ENCODE measurements at regions not wholly inside any gene's neighbourhood (a gene's known extent, or its start where the extent isn't known, plus 50 kb on each side); places are given as distances from the start of the nearest gene placed in this dataset.
A peak's percentile ranks its signal among the peaks of the same experiment; 100 is the strongest.
"Not testable (repeated sequence)": the region's sequence is repeated elsewhere in the genome, so short reads cannot be mapped to it uniquely, and the experiment has no call there.

GRCh38 chr11:90330632-90331031 lies 107.8 kb upstream of the CHORDC1 start:
- FAIRE-seq: no peak

DNA sequence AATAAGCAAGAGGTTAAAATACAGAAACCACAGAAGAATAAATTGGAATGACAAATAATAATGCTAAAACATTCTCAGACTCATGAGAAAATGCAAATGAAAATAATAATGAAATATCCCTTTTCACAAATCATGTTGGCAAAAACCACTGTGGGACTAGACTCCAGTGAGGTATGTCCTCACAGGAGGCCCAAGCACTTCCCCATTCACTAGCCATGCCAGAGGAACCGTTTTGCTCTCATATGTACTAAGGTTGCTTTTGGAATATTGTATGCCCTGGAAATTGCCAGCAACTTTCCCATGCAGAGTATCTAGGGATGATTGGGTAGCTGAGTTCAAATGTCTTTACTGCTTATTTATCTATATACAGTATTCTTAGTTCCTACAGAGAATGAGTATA lies 106.2 kb upstream of the CHORDC1 start:
- no peak for FAIRE-seq

DNA sequence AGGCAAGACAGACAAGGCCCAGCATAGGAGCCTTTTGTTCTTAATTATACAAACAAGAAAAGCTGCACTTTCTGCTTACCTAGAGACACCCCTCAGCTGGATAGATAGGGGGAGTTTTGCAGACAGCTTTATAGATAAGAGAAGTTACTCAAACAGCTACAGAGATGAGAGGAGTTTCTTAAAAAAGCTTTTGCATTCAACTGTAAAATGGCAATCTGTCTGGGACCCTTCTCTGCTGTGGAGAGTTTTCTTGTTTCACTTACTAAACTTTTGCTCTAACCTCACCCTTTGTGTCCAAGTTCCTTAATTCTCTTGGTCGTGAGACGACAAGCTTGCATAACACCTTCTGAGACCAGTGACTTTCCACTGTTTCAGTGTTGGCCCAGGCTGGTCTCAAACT lies 103.8 kb upstream of the CHORDC1 start:
- FAIRE-seq: no peak

GRCh38 chr11:90323289-90323688 lies 100.4 kb upstream of the CHORDC1 start:
- no peak for FAIRE-seq

DNA sequence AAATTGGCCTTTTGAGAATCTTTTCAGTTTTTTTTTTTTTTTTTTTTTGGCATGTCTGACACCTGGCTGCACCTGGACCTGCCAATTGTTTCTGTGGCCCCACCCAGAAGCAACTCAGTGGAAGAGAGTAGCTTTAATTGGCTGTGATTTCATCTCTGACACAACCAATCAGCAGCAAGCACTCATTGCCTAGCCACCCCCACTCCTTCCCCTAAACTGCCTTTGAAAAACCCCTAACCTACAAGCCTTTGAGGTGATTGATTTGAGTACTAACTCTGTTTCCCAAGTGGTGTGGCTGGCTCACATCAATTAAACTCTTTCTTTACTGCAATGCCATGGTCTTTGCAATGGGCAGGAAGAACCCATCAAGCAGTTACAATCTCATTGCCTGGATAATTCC lies 98.2 kb upstream of the CHORDC1 start:
- no peak for FAIRE-seq

DNA sequence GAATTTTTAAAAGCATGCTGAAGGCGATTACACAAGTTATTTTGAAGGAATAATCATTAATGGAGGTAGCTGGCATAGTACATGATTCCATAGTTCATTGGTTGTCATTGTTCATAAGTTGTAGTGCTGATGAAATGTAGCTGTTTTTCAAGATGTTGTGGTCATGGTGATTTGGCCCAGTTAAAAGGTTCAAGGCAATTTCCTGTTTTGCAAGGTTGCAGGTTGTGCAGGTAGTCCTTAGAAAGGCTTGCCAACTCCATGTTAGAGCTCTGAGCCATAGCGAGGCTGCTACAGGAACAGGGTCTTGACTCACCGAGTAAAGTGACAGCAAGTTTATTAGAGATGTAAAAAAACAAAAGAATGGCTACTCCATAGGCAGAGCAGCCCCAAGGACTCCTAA lies 95.8 kb upstream of the CHORDC1 start:
- FAIRE-seq: no peak

DNA sequence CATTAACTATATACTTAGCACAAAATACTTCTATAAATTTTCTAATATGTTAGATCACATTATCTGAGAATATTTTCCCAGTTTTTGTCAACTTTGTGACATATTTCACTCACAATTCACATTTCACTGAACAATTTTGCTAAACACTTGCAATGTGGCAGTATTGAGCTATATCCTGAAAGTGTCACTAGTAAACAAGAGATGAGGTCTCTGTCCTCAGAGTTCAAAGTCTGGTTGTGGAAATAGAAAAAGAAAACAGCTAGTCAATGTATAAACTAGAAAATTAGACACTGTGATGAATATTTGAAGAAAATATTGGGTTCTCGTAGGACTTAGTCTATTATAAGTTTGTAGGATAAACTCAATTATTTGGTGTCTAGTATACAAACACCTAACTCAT lies 87.4 kb upstream of the CHORDC1 start:
- FAIRE-seq: no peak

GRCh38 chr11:90309693-90310092 lies 86.8 kb upstream of the CHORDC1 start:
- FAIRE-seq: no peak

GRCh38 chr11:90294526-90294925 lies 71.7 kb upstream of the CHORDC1 start:
- no peak for FAIRE-seq

DNA sequence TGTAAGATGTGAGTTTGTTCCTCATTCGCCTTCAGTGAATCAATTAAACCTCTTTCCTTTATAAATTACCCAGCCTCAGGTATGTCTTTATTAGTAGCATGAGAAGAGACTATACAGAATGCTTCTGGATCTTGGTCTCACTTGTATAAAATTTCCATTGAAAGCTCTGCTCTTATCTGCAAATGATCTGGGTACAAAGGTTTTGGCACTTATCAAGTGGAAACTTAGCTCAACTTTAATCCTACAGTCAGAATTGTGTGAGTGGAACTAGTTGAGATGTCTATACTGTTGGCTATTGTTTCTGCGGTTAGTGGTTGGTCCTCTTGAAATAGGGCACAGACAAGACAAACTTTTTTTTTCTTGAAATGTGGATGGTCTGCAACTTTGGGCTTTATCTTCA lies 71.2 kb upstream of the CHORDC1 start:
- no peak for FAIRE-seq

DNA sequence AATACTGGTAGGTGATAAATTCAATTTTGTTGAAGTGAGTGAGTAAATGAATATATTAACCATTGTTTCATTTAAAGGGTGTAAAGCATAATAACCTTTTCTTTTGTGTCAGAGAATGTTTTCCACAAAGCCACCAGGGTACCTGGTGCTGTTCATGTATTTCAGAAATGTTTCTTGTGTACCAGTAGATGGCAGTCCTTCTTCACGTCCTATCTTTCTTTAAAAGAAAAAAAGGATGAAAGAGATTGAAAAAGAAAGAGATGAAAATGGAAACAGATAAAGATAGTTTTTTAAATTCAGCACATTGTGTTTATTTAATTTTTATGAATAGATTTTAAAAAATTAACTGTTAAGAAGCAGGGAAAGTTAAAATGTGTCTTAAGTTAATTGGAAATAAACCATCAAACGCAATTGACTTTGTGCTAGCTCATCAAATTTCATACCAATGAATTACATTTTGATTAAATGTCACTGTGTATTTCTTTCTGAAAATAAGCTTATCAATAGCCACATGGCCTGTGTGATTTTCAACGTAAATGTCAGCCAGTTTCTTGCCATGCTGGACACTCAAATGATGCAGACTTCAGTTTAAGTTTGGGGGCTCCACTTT lies 65.5 kb upstream of the CHORDC1 start:
- FAIRE-seq: peak; percentile 84

DNA sequence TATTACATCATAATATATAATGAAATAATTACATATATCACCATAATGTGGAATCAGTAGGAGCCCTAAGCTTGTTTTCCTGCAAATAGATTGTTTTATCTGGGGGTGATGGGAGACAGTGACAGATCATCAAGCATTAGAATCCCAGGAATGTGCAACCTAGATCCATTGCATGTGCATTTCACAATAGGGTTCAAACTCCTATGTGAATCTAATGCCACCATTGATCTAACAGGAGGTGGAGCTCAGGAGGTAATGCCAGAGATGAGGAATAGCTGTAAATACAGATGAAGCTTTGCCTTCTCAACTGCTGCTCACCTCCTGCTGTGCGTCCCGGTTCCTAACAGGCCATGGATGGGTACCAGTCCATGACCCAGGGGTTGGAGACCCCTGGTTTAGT lies 63.8 kb upstream of the CHORDC1 start:
- FAIRE-seq: no peak

DNA sequence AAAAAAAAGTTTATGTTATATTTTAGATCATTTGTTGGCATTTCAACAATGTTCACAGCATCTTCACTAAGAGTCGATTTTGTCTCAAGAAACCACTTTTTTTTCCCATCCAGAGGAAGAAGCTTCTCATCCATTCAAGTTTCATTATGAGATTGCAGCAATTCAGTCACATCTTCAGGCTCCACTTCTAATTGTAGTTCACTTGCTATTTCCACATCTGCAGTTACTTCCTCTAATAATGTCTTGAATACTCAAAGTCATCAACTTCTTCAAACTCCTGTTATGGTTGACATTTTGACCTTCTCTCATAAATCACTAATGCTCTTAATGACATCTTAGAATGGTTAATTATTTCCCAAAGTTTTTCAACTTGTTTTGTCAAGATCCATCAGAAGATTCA lies 61.3 kb upstream of the CHORDC1 start:
- no peak for FAIRE-seq

GRCh38 chr11:90282551-90283071 lies 59.8 kb upstream of the CHORDC1 start:
- FAIRE-seq: not testable (repeated sequence)

DNA sequence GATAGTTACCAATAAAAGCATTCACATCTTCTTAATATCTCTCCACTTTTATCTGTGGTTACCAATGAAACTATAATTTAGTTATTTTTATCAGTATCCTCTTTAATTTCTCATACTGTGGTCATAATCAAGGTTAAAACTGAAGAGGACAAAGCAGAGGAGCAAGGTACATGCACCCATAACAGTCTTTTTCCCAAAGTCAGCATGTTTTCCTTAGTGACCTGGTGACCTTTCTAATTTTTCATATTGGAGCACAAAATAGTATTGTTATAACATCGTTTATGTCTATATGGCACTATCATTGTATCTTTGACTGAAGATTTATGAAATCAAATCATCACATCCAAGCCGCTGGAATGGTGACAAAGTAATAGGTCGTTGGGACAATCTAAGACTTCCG lies 51.5 kb upstream of the CHORDC1 start:
- FAIRE-seq: no peak

Measured in TTC549 (cell line).